ENCODE measurements at regions not wholly inside any gene's neighbourhood (a gene's known extent, or its start where the extent isn't known, plus 50 kb on each side); places are given as distances from the start of the nearest gene placed in this dataset.

DNA sequence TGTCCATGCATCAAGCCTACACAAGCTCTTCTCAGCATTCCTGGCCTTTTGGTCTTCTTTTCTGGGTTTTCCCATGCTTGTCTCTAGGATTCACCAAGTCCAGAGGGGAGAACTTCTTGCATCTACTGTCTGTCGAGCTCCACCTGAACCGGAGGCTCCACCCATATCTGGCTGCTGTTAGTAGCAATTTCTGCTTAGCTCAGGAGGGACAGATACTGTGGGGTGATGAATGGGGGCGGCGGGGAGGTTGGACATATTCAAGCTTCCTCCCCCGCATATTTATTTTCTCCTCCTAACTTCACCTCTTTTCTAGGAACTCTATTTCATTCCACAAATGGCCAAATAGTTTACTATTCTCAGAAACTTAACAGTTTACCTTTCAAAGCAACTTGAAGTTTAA, 163.5 kb downstream of the PTH2R start:
- H3K4me1 ChIP-seq (replicated peaks; ENCODE audit: insufficient read depth): no peaks in the 10 kb centered on the region
- POLR2A ChIA-PET (ENCODE audit: unreplicated experiment): no interaction called here
- CTCF ChIA-PET: no interaction called here
- H4K20me1 ChIP-seq (ENCODE audit: insufficient read depth): no peaks in the 10 kb centered on the region
- no peak overlapping the region for H3K4me3 ChIP-seq
- intact Hi-C loops (cut with micrococcal nuclease; ENCODE audit: unreplicated experiment): no loop called here
- no peaks in the 10 kb centered on the region for H3K79me2 ChIP-seq (ENCODE audit: low read depth)
- no peaks in the 10 kb centered on the region for H3K9me3 ChIP-seq (ENCODE audit: insufficient read depth, low read depth)
- no peak overlapping the region for H3K27ac ChIP-seq
- no peaks in the 10 kb centered on the region for H3K9me2 ChIP-seq (ENCODE audit: insufficient read depth)
- H3K4me2 ChIP-seq: no peak overlapping the region
- no TSS peak for BruUV-seq (replicated peaks)
- H2AFZ ChIP-seq: no peak overlapping the region
- TF ChIP-seq, protein P1, sequence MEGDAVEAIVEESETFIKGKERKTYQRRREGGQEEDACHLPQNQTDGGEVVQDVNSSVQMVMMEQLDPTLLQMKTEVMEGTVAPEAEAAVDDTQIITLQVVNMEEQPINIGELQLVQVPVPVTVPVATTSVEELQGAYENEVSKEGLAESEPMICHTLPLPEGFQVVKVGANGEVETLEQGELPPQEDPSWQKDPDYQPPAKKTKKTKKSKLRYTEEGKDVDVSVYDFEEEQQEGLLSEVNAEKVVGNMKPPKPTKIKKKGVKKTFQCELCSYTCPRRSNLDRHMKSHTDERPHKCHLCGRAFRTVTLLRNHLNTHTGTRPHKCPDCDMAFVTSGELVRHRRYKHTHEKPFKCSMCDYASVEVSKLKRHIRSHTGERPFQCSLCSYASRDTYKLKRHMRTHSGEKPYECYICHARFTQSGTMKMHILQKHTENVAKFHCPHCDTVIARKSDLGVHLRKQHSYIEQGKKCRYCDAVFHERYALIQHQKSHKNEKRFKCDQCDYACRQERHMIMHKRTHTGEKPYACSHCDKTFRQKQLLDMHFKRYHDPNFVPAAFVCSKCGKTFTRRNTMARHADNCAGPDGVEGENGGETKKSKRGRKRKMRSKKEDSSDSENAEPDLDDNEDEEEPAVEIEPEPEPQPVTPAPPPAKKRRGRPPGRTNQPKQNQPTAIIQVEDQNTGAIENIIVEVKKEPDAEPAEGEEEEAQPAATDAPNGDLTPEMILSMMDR (conservative IDR thresholded peaks at IDR 0.05): no peak
- no peak for TF ChIP-seq EZH2 (IDR thresholded peaks at IDR 0.05; ENCODE audit: low read depth)
- H3F3A ChIP-seq (ENCODE audit: insufficient read depth, low read depth): no peaks in the 10 kb centered on the region
- H3K36me3 ChIP-seq (ENCODE audit: low read depth): no peaks in the 10 kb centered on the region
- no peaks in the 10 kb centered on the region for H3K27me3 ChIP-seq (ENCODE audit: insufficient read depth, low read depth)
- no peak for DNase-seq

DNA sequence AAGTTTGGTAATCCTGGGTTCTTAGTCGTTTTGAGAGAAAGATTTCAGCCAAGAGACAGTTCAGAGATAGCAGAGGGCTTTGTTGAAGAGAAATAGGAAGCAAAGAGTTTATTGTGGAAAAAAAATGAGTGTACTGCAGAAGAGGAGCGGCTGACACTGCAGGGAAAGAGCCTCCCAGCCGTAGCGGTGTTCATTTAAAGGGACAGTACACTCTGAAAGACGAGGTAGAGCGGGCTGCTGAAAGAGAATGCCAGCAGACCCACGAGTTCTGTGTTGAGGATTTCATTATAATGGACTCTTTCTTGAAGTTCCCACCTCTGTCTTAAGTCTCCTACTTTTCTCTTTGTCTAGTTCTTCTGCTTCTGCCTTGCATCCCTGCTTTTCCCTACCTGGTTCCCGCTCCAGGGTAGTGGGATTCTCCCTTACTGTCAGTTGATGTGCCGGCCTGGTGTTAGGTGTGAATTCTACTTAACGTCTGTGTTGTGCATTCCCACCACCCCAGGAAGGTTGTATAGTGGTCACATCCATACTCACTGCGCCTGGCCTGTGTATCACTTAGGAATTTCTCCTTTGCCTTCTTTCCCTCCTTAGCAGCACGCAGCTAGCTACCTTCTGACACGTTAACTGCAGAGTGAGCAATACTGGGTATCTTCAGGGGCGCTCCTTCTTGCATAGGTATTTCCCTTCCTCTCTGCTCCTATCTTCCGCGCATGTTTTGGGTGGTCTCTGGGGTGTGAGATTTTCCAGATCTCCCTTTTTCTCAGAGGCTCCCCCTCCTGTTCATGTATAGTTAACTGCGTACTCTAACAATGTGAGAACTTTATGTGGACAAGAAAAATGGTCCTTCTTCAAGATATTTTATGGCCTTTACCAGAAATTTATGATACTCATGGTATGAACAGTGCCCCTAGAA, 164.5 kb downstream of the PTH2R start:
- no peak overlapping the region for H3K4me2 ChIP-seq
- no peaks in the 10 kb centered on the region for H3K79me2 ChIP-seq (ENCODE audit: low read depth)
- H3K27me3 ChIP-seq (ENCODE audit: insufficient read depth, low read depth): no peaks in the 10 kb centered on the region
- no peak overlapping the region for H2AFZ ChIP-seq
- intact Hi-C loops (cut with micrococcal nuclease; ENCODE audit: unreplicated experiment): no loop called here
- TF ChIP-seq EZH2 (IDR thresholded peaks at IDR 0.05; ENCODE audit: low read depth): no peak
- TF ChIP-seq, protein P1 (conservative IDR thresholded peaks at IDR 0.05): no peak
- no peak for DNase-seq
- no peak overlapping the region for H3K27ac ChIP-seq
- no peaks in the 10 kb centered on the region for H3K4me1 ChIP-seq (replicated peaks; ENCODE audit: insufficient read depth)
- H3K36me3 ChIP-seq (ENCODE audit: low read depth): no peaks in the 10 kb centered on the region
- CTCF ChIA-PET: no interaction called here
- no peak overlapping the region for H3K4me3 ChIP-seq
- POLR2A ChIA-PET (ENCODE audit: unreplicated experiment): no interaction called here
- no peaks in the 10 kb centered on the region for H4K20me1 ChIP-seq (ENCODE audit: insufficient read depth)
- H3K9me3 ChIP-seq (ENCODE audit: insufficient read depth, low read depth): no peaks in the 10 kb centered on the region
- no TSS peak for BruUV-seq (replicated peaks)
- H3K9me2 ChIP-seq (ENCODE audit: insufficient read depth): no peaks in the 10 kb centered on the region
- no peaks in the 10 kb centered on the region for H3F3A ChIP-seq (ENCODE audit: insufficient read depth, low read depth)

DNA sequence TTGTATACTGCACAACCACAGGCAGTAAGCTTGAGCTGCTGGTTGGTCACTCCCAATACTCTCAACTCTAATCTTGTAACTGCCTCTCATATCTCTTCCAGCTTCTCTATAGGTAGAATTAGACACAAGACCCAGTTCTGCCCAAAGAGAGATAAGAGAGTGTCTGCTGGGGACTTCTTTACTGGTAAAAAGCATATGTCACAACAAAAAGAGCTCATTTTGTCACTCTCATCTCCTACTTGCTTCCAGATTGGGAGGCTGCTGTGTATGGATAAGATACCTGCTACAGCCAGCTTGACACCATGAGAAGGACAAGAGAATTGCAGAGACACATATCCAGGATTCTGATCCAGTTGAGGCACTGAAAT, 165.2 kb downstream of the PTH2R start:
- no peaks in the 10 kb centered on the region for H3K79me2 ChIP-seq (ENCODE audit: low read depth)
- H3K36me3 ChIP-seq (ENCODE audit: low read depth): no peaks in the 10 kb centered on the region
- H3K4me2 ChIP-seq: no peak overlapping the region
- H3K9me2 ChIP-seq (ENCODE audit: insufficient read depth): no peaks in the 10 kb centered on the region
- no peaks in the 10 kb centered on the region for H3K27me3 ChIP-seq (ENCODE audit: insufficient read depth, low read depth)
- CTCF ChIA-PET: no interaction called here
- no peak overlapping the region for H3K27ac ChIP-seq
- no peaks in the 10 kb centered on the region for H3F3A ChIP-seq (ENCODE audit: insufficient read depth, low read depth)
- BruUV-seq (replicated peaks): no TSS peak
- no peaks in the 10 kb centered on the region for H3K9me3 ChIP-seq (ENCODE audit: insufficient read depth, low read depth)
- H3K4me1 ChIP-seq (replicated peaks; ENCODE audit: insufficient read depth): no peaks in the 10 kb centered on the region
- intact Hi-C loops (cut with micrococcal nuclease; ENCODE audit: unreplicated experiment): no loop called here
- H3K4me3 ChIP-seq: no peak overlapping the region
- DNase-seq: no peak
- TF ChIP-seq, protein P1 (conservative IDR thresholded peaks at IDR 0.05): no peak
- TF ChIP-seq EZH2 (IDR thresholded peaks at IDR 0.05; ENCODE audit: low read depth): no peak
- POLR2A ChIA-PET (ENCODE audit: unreplicated experiment): no interaction called here
- no peaks in the 10 kb centered on the region for H4K20me1 ChIP-seq (ENCODE audit: insufficient read depth)
- no peak overlapping the region for H2AFZ ChIP-seq
